ENCODE measurements at regions not wholly inside any gene's neighbourhood (a gene's known extent, or its start where the extent isn't known, plus 50 kb on each side); places are given as distances from the start of the nearest gene placed in this dataset.

DNA sequence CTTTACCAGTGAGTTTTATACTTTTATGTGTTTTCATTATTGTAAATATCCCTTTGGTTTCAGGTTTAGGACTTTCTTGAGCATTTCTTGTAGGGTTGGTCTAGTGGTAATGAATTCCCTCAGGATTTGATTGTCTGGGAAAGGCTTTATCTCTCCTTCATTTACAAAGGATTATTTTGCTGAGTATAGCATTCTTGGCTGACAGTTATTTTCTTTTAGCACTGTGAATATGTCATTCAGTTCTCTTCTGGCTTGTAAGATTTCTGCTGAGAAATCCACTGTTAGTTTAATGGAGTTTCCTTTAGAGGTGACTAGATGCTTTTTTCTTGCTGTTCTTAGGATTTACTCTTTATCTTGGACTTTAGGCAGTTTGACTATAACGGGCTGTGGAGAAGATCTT, 373.9 kb downstream of the TSN start:
- TF ChIP-seq TCF12 (IDR thresholded peaks at IDR 0.05; ENCODE audit: low read depth, low read length), result no peak
- no peak for TF ChIP-seq SIN3A (conservative IDR thresholded peaks at IDR 0.05 in 1 of 2, IDR thresholded peaks at IDR 0.05 in 1 of 2; ENCODE audit: low read depth in 1 of 2, low read length in 2 of 2)
- TF ChIP-seq RAD21 (IDR thresholded peaks at IDR 0.05 in 1 of 2, conservative IDR thresholded peaks at IDR 0.05 in 1 of 2; ENCODE audit: low read depth in 2 of 2, low read length in 2 of 2), result no peak
- TF ChIP-seq RFX5 (IDR thresholded peaks at IDR 0.05; ENCODE audit: borderline replicate concordance, low read depth, low read length), result no peak
- no peak for TF ChIP-seq EZH2 (IDR thresholded peaks at IDR 0.05; ENCODE audit: low read depth, low read length, severe bottlenecking)
- TF ChIP-seq POLR2AphosphoS5 (IDR thresholded peaks at IDR 0.05; ENCODE audit: low read depth, low read length), result no peak
